Thoracic aorta (tissue), 2 donors: ENCODE measurements at regions not wholly inside any gene's neighbourhood (a gene's known extent, or its start where the extent isn't known, plus 50 kb on each side); places are given as distances from the start of the nearest gene placed in this dataset.

Experiments
- ATAC-seq: fragments of 150-250 bp; one replicate; pipeline ENCODE4 v1.8.0; 2017; ENCODE audit warnings: low read depth; ENCODE audit not compliant: insufficient number of reproducible peaks, low FRiP score
- DNase-seq: peaks from one replicate; pipeline ENCODE4 v3.0.0-alpha.2; 2020; ENCODE audit warnings: low spot score
- H3K27ac ChIP-seq, 2 donors: fragments of 200-600 bp; sonication (generic); 1 replicate in 1 of 2; 2 replicates in 1 of 2; pipeline ENCODE4 v1.5.1; 2016; ENCODE audit warnings: mild to moderate bottlenecking in 2 of 2, moderate library complexity in 2 of 2
- H3K27me3 ChIP-seq: fragments of 200-600 bp; sonication (generic); replicated peaks from 2 replicates; pipeline ENCODE4 v1.6.0; 2016; ENCODE audit warnings: mild to moderate bottlenecking; ENCODE audit not compliant: insufficient read depth
- H3K36me3 ChIP-seq: fragments of 200-600 bp; sonication (generic); one replicate; pipeline ENCODE4 v1.5.1; 2016
- H3K4me1 ChIP-seq, 2 donors: fragments of 200-600 bp; sonication (generic); 1 replicate in 1 of 2; 2 replicates in 1 of 2; pipeline versions ENCODE4 v1.5.1 to v1.6.0; 2016; ENCODE audit warnings: low read depth in 2 of 2, mild to moderate bottlenecking in 1 of 2; ENCODE audit not compliant: control insufficient read depth in 1 of 2
- H3K4me3 ChIP-seq: fragments of 200-600 bp; sonication (generic); 2 replicates; pipeline ENCODE4 v1.5.1; 2016; ENCODE audit warnings: mild to moderate bottlenecking
- H3K9me3 ChIP-seq: fragments of 200-600 bp; sonication (generic); 2 replicates; pipeline ENCODE4 v1.5.1; 2016
- CTCF ChIP-seq: fragments of 200-600 bp; sonication (generic); IDR thresholded peaks from one replicate; pipeline ENCODE4 v1.5.1; 2019; ENCODE audit warnings: antibody characterized with exemption

- H3K27ac ChIP-seq: no peak overlapping the region
- TF ChIP-seq CTCF: no peak
- H3K36me3 ChIP-seq: no peaks in the 10 kb centered on the region
- ATAC-seq (no peak), DNase-seq (no peak)
- H3K4me1 ChIP-seq: peaks cover 17 to 43% of the 10 kb centered on the region in 2 donors
- no peaks in the 10 kb centered on the region for H3K9me3 ChIP-seq
- H3K27me3 ChIP-seq: no peaks in the 10 kb centered on the region
- no peak overlapping the region for H3K4me3 ChIP-seq
These were observed 112.4 kb upstream of the EEPD1 start for GRCh38 chr7:36040679-36041078.

GRCh38 chr7:36044101-36044892 lies 108.8 kb upstream of the EEPD1 start:
- ATAC-seq: no peak
- Histone ChIP-seq H3K4me1 (peaks cover 26 to 53% of the 10 kb centered on the region in 2 donors), H3K27ac (peak overlapping the region in 1 of 2 donors; percentile 54), H3K4me3 (no peak overlapping the region), H3K27me3 (no peaks in the 10 kb centered on the region), H3K36me3 (no peaks in the 10 kb centered on the region), H3K9me3 (no peaks in the 10 kb centered on the region)
- no peak for DNase-seq
- no peak for TF ChIP-seq CTCF

- Histone ChIP-seq H3K36me3 (no peaks in the 10 kb centered on the region), H3K27me3 (no peaks in the 10 kb centered on the region), H3K9me3 (no peaks in the 10 kb centered on the region), H3K4me3 (no peak overlapping the region), H3K4me1 (peaks cover 27 to 58% of the 10 kb centered on the region in 2 donors), H3K27ac (peak overlapping the region; percentile 45 to 54)
- ATAC-seq (no peak), DNase-seq (no peak)
- no peak for TF ChIP-seq CTCF
These were observed 107.7 kb upstream of the EEPD1 start for GRCh38 chr7:36045326-36045725.

- no peaks in the 10 kb centered on the region for H3K27me3 ChIP-seq
- H3K4me3 ChIP-seq: no peak overlapping the region
- peaks cover 27 to 58% of the 10 kb centered on the region in 2 donors for H3K4me1 ChIP-seq
- H3K36me3 ChIP-seq: no peaks in the 10 kb centered on the region
- H3K27ac ChIP-seq: peak overlapping the region; percentile 45 to 54
- H3K9me3 ChIP-seq: no peaks in the 10 kb centered on the region
- no peak for TF ChIP-seq CTCF
- DNase-seq: no peak
- no peak for ATAC-seq
These were observed 107.2 kb upstream of the EEPD1 start for GRCh38 chr7:36045830-36046341.

GRCh38 chr7:36047091-36047658 lies 105.9 kb upstream of the EEPD1 start:
- Histone ChIP-seq H3K4me1 (peaks cover 27 to 58% of the 10 kb centered on the region in 2 donors), H3K27me3 (no peaks in the 10 kb centered on the region), H3K27ac (peak overlapping the region in 1 of 2 donors; percentile 42), H3K9me3 (no peaks in the 10 kb centered on the region), H3K4me3 (no peak overlapping the region), H3K36me3 (no peaks in the 10 kb centered on the region)
- no peak for TF ChIP-seq CTCF
- DNase-seq (no peak), ATAC-seq (no peak)
